ENCODE measurements at regions not wholly inside any gene's neighbourhood (a gene's known extent, or its start where the extent isn't known, plus 50 kb on each side); places are given as distances from the start of the nearest gene placed in this dataset.

DNA sequence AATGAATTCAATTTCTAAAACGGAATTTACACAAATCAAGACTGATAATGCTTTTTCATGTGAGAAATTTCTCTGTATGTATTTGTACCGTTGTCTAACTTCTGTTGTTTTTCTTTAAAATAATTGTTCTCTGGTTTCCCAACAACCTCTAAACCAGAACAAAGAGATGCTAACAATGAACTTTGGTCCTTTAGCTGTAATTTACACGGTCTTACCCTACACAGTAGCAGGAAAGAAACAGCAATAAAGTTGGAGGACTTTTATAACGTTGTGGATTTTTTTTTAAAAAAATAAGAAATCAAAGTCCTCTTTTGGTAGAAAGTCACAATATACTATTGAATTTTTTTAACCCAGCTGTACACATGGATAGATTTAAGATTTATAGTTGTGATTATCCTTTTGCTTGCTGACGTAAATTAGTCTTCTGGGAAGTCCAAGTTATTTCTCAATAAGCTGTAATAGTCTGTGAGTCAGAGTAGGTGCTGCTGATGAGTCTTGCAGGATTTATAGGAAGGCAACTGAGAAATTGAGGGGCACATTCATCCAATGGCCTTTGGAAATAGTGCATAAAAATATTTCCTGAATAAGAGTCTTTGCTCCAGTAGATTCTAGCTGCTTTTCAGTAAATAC, 76.8 kb upstream of the PCSK1 start:
- Histone ChIP-seq H3K27ac (ENCODE audit: low read length) (no peak overlapping the region), H3K36me3 (ENCODE audit: control insufficient read depth in 2 of 2, extremely low read depth in 1 of 2, insufficient read depth in 1 of 2, low read length in 1 of 2) (no peaks in the 10 kb centered on the region), H3K27me3 (replicated peaks in 1 of 2; ENCODE audit: control insufficient read depth in 2 of 2, extremely low read depth in 1 of 2, insufficient read depth in 2 of 2, low read length in 1 of 2) (peaks cover 0 to 4% of the 10 kb centered on the region in 2 experiments), H3K4me1 (ENCODE audit: control insufficient read depth in 1 of 2, extremely low read depth in 1 of 2, insufficient read depth in 2 of 2, low read length in 2 of 2) (no peaks in the 10 kb centered on the region), H3K4me3 (ENCODE audit: control insufficient read depth in 1 of 2, extremely low read depth in 1 of 2, low read length in 1 of 2) (no peak overlapping the region), H3K9me3 (no peaks in the 10 kb centered on the region)
- ChIA-PET POLR2A (no interaction called here), CTCF (no interaction called here)
- Mint-ChIP-seq H3K27ac (no peak overlapping the region), H3K4me3 (no peak overlapping the region), H3K27me3 (peaks cover 0 to 14% of the 10 kb centered on the region in 2 donors), H3K9me3 (no peaks in the 10 kb centered on the region), H3K36me3 (no peaks in the 10 kb centered on the region), H3K4me1 (peaks cover 0 to 1% (median 0%) of the 10 kb centered on the region in 3 donors)
- ATAC-seq (replicated peaks in 1 of 4) = no peak
- WGBS (ENCODE audit: insufficient coverage) = no CpG with 5 or more reads among the region's 5 CpGs
- DNase-seq = no peak

DNA sequence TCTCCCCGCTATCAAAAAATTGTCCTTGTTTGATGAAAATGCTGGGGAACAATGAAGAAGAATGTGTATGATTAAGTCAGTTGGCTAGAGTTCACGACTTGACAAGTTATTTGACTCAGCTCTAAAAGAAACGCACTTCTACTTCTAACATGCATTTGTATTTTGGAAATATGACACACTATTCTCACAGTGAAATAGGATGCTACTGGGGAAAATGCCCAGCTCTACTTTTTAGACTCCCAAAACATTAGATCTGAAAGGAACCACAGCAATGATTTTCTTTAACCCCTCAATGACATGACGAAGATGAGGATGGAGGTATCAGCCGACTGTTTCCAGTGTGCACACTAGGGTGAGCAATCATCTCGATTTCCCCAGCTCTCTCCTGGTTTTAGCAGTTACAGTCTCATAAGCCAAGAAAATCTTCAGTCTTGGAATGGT, 83.6 kb upstream of the PCSK1 start:
- H3K36me3 Mint-ChIP-seq = no peaks in the 10 kb centered on the region
- H3K4me1 Mint-ChIP-seq = no peaks in the 10 kb centered on the region
- no CpG with 5 or more reads among the region's 6 CpGs for WGBS (ENCODE audit: insufficient coverage)
- Histone ChIP-seq H3K4me3 (ENCODE audit: control insufficient read depth in 1 of 2, extremely low read depth in 1 of 2, low read length in 1 of 2) (no peak overlapping the region), H3K9me3 (no peaks in the 10 kb centered on the region), H3K27ac (ENCODE audit: low read length) (no peak overlapping the region), H3K36me3 (ENCODE audit: control insufficient read depth in 2 of 2, extremely low read depth in 1 of 2, insufficient read depth in 1 of 2, low read length in 1 of 2) (no peaks in the 10 kb centered on the region), H3K4me1 (ENCODE audit: control insufficient read depth in 1 of 2, extremely low read depth in 1 of 2, insufficient read depth in 2 of 2, low read length in 2 of 2) (no peaks in the 10 kb centered on the region), H3K27me3 (replicated peaks in 1 of 2; ENCODE audit: control insufficient read depth in 2 of 2, extremely low read depth in 1 of 2, insufficient read depth in 2 of 2, low read length in 1 of 2) (no peaks in the 10 kb centered on the region)
- H3K9me3 Mint-ChIP-seq = no peaks in the 10 kb centered on the region
- no peak overlapping the region for H3K27ac Mint-ChIP-seq
- CTCF ChIA-PET = interaction anchor here in 1 of 2 donors (0.7 kb wide), 1 partner anchor 10 kb away, joined by 3 read pairs; no protein-coding TSS in a partner anchor
- ATAC-seq (replicated peaks in 1 of 4) = no peak
- no peak for DNase-seq
- no peak overlapping the region for H3K4me3 Mint-ChIP-seq
- POLR2A ChIA-PET = no interaction called here
- peaks cover 3 to 10% of the 10 kb centered on the region in 2 donors for H3K27me3 Mint-ChIP-seq

DNA sequence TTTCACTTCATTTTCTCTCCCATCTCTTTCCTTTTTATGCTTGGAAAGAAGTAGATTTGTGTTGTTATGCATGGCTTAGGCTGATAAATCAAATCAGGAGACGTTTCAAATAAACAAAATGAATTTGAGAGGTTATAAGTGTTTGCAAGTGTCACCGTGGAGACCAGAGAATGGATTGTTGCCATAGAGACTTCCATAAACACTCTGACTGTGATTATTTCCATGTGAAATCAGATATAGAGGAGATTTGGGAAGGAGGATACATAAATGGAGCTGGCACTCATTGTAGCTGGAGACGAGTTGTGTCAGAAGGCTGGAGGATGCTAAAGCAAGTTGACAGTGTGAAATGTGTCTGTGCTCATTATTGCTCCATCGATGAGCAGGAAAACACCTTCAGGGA, 84.2 kb upstream of the PCSK1 start:
- Mint-ChIP-seq H3K4me3 (no peak overlapping the region), H3K36me3 (no peaks in the 10 kb centered on the region), H3K27me3 (peaks cover 3 to 8% of the 10 kb centered on the region in 2 donors), H3K9me3 (no peaks in the 10 kb centered on the region), H3K27ac (no peak overlapping the region), H3K4me1 (no peaks in the 10 kb centered on the region)
- ChIA-PET CTCF (no interaction called here), POLR2A (no interaction called here)
- Histone ChIP-seq H3K27ac (ENCODE audit: low read length) (no peak overlapping the region), H3K4me1 (ENCODE audit: control insufficient read depth in 1 of 2, extremely low read depth in 1 of 2, insufficient read depth in 2 of 2, low read length in 2 of 2) (no peaks in the 10 kb centered on the region), H3K9me3 (no peaks in the 10 kb centered on the region), H3K27me3 (replicated peaks in 1 of 2; ENCODE audit: control insufficient read depth in 2 of 2, extremely low read depth in 1 of 2, insufficient read depth in 2 of 2, low read length in 1 of 2) (no peaks in the 10 kb centered on the region), H3K36me3 (ENCODE audit: control insufficient read depth in 2 of 2, extremely low read depth in 1 of 2, insufficient read depth in 1 of 2, low read length in 1 of 2) (no peaks in the 10 kb centered on the region), H3K4me3 (ENCODE audit: control insufficient read depth in 1 of 2, extremely low read depth in 1 of 2, low read length in 1 of 2) (no peak overlapping the region)
- 83% methylated on average over 1 of the region's 4 CpGs for WGBS (ENCODE audit: insufficient coverage)
- ATAC-seq (replicated peaks in 1 of 4) (no peak), DNase-seq (no peak)

DNA sequence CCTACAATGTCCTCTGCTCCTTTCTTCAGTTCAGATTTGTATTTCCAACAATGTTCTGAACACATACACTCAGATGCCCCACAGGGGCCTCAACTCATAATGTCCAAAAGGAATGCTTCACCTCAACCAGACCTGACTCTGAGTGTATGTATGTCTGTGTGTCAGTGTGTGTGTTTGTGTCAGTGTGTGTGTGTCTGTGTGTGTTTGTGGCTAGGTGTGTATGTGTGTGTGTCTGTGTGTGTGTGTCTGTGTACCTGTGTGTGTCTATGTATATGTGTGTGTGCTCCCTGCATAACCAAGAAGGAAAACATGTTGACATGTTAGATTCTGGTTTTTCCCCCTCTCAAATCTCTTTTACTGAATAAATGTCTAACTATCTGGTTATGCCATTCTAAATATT, 87.3 kb upstream of the PCSK1 start:
- no peak for ATAC-seq (replicated peaks in 1 of 4)
- no peaks in the 10 kb centered on the region for H3K4me1 Mint-ChIP-seq
- CTCF ChIA-PET = interaction anchor here in 1 of 2 donors (0.7 kb wide), 1 partner anchor 790 kb away, joined by 3 read pairs; no protein-coding TSS in a partner anchor

DNA sequence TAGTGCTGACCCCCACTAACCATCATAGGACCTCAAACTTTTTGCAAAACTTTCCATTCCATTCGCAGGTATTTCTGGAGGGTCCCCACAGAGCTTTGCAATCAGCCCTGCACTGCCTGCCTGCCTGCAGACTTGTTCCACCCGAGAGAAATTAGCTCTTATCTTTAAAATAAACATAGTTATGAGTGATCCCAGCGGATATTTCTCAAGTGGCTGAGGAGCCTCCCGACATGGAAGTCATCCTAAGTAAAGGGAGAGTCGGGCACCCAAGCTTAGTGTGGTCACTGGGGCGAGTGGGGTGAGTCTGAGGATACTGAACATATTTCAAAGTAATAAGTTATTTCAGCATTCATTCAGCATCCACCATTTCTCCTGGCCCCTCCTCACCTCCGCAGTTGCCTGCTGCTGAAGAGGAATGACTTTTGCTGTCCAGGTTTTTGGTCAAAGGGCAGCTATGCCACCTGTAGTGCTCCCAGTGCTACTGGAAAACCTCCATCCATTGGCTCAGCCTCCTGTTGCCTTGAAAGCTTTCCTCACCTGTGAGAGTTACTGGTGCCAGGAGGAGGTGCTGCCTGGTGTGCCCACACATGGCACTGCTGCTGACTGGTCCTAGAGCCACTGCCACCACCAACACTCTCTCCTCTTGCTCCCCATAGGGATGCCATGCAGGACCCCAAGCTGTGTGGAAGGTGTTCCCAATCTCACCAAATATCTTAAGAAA, 89.7 kb upstream of the PCSK1 start:
- Histone ChIP-seq H3K27me3 (replicated peaks in 1 of 2; ENCODE audit: control insufficient read depth in 2 of 2, extremely low read depth in 1 of 2, insufficient read depth in 2 of 2, low read length in 1 of 2) (peaks cover 0 to 8% of the 10 kb centered on the region in 2 experiments), H3K9me3 (no peaks in the 10 kb centered on the region), H3K4me3 (ENCODE audit: control insufficient read depth in 1 of 2, extremely low read depth in 1 of 2, low read length in 1 of 2) (no peak overlapping the region), H3K27ac (ENCODE audit: low read length) (no peak overlapping the region), H3K36me3 (ENCODE audit: control insufficient read depth in 2 of 2, extremely low read depth in 1 of 2, insufficient read depth in 1 of 2, low read length in 1 of 2) (no peaks in the 10 kb centered on the region), H3K4me1 (ENCODE audit: control insufficient read depth in 1 of 2, extremely low read depth in 1 of 2, insufficient read depth in 2 of 2, low read length in 2 of 2) (no peaks in the 10 kb centered on the region)
- no peaks in the 10 kb centered on the region for H3K9me3 Mint-ChIP-seq
- no peak overlapping the region for H3K27ac Mint-ChIP-seq
- no peaks in the 10 kb centered on the region for H3K36me3 Mint-ChIP-seq
- no peak for ATAC-seq (replicated peaks in 1 of 4)
- ChIA-PET POLR2A (no interaction called here), CTCF (no interaction called here)
- WGBS (ENCODE audit: insufficient coverage) = 83% methylated on average over 1 of the region's 7 CpGs
- no peak overlapping the region for H3K4me3 Mint-ChIP-seq
- peaks cover 4 to 11% of the 10 kb centered on the region in 2 donors for H3K27me3 Mint-ChIP-seq
- no peak for DNase-seq
- H3K4me1 Mint-ChIP-seq = no peaks in the 10 kb centered on the region

More for the DNA sequence above, 87.3 kb upstream of the PCSK1 start:
- Histone ChIP-seq H3K9me3 (no peaks in the 10 kb centered on the region), H3K4me1 (ENCODE audit: control insufficient read depth in 1 of 2, extremely low read depth in 1 of 2, insufficient read depth in 2 of 2, low read length in 2 of 2) (no peaks in the 10 kb centered on the region), H3K27ac (ENCODE audit: low read length) (no peak overlapping the region), H3K36me3 (ENCODE audit: control insufficient read depth in 2 of 2, extremely low read depth in 1 of 2, insufficient read depth in 1 of 2, low read length in 1 of 2) (no peaks in the 10 kb centered on the region), H3K4me3 (ENCODE audit: control insufficient read depth in 1 of 2, extremely low read depth in 1 of 2, low read length in 1 of 2) (no peak overlapping the region), H3K27me3 (replicated peaks in 1 of 2; ENCODE audit: control insufficient read depth in 2 of 2, extremely low read depth in 1 of 2, insufficient read depth in 2 of 2, low read length in 1 of 2) (peaks cover 0 to 8% of the 10 kb centered on the region in 2 experiments)
- no peaks in the 10 kb centered on the region for H3K36me3 Mint-ChIP-seq
- peaks cover 8 to 15% of the 10 kb centered on the region in 2 donors for H3K27me3 Mint-ChIP-seq
- H3K9me3 Mint-ChIP-seq = no peaks in the 10 kb centered on the region
- no peak for DNase-seq
- H3K4me3 Mint-ChIP-seq = no peak overlapping the region
- H3K27ac Mint-ChIP-seq = no peak overlapping the region
- POLR2A ChIA-PET = no interaction called here

DNA sequence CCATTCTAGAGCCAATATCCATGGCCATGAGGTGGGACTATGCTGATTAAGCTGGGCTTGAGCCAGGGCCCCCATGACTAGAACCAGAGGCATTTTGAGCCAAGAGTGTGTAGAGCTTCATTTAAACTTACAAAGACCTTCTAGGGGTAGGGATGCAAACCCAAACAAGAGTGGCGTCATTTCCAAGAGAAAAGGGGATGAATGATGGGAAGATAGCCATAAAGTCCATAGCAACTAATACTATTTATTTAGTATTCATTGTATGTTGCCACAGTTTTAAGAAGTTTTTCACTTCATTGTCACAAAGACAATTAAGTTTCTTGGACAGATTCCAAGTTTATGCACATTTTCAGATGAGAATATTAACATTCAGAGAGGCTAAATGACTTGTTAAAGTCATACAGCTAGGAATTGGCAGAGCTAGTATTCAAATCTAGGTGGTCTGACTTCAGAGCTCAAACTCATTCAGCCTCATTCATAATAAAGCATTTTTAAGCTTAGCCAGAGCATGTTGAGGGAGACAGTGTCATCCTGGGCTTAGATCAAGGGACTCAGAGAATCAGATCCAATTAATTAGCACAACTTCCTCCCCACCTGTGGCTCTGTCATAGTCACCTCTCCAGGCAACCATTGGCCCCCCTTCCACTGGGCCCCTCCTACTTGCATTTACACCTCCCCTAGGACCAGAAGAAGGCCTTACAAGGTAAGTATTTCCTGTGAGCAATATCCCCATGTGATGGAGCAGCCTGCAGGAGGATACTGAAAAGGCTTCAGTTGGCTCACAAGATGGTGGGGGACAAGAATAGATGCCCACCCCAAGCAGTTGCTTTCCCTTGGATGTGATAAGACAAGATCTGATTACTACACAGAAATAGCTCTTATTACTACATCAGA, 95.0 kb upstream of the PCSK1 start:
- H3K27ac ChIP-seq (ENCODE audit: low read length) = no peak overlapping the region
- H3K4me3 Mint-ChIP-seq = no peak overlapping the region
- peaks cover 4 to 9% of the 10 kb centered on the region in 2 donors for H3K27me3 Mint-ChIP-seq
- peaks cover 0 to 4% (median 2%) of the 10 kb centered on the region in 3 donors for H3K4me1 Mint-ChIP-seq
- H3K9me3 ChIP-seq = no peaks in the 10 kb centered on the region
- ChIA-PET POLR2A (no interaction called here), CTCF (interaction anchor here in 1 of 2 donors (0.6 kb wide), 1 partner anchor 596 kb away, joined by 4 read pairs; no protein-coding TSS in a partner anchor)
- H3K4me3 ChIP-seq (ENCODE audit: control insufficient read depth in 1 of 2, extremely low read depth in 1 of 2, low read length in 1 of 2) = no peak overlapping the region
- no peaks in the 10 kb centered on the region for H3K36me3 Mint-ChIP-seq
- H3K4me1 ChIP-seq (ENCODE audit: control insufficient read depth in 1 of 2, extremely low read depth in 1 of 2, insufficient read depth in 2 of 2, low read length in 2 of 2) = no peaks in the 10 kb centered on the region
- ATAC-seq (replicated peaks in 1 of 4) (no peak), DNase-seq (no peak)
- no peaks in the 10 kb centered on the region for H3K9me3 Mint-ChIP-seq
- no CpG with 5 or more reads among the region's 1 CpG for WGBS (ENCODE audit: insufficient coverage)
- H3K27me3 ChIP-seq (replicated peaks in 1 of 2; ENCODE audit: control insufficient read depth in 2 of 2, extremely low read depth in 1 of 2, insufficient read depth in 2 of 2, low read length in 1 of 2) = peaks cover 0 to 6% of the 10 kb centered on the region in 2 experiments
- H3K27ac Mint-ChIP-seq = no peak overlapping the region
- no peaks in the 10 kb centered on the region for H3K36me3 ChIP-seq (ENCODE audit: control insufficient read depth in 2 of 2, extremely low read depth in 1 of 2, insufficient read depth in 1 of 2, low read length in 1 of 2)
